HEK293T (cell line): ENCODE measurements at regions not wholly inside any gene's neighbourhood (a gene's known extent, or its start where the extent isn't known, plus 50 kb on each side); places are given as distances from the start of the nearest gene placed in this dataset.
"Not testable (repeated sequence)": the region's sequence is repeated elsewhere in the genome, so short reads cannot be mapped to it uniquely, and the experiment has no call there.

Experiments used
- BHLHE40 ChIP-seq: fragments of 450-650 bp; IDR thresholded peaks from 2 replicates; pipeline ENCODE4 v1.6.1; 2016; ENCODE audit warnings: mild to moderate bottlenecking, moderate library complexity, borderline replicate concordance
- FOXK2 ChIP-seq: fragments of 450-650 bp; IDR thresholded peaks from 2 replicates; pipeline ENCODE4 v1.6.1; 2016; ENCODE audit warnings: mild to moderate bottlenecking
- FOXM1 ChIP-seq: fragments of 450-650 bp; IDR thresholded peaks from 2 replicates; pipeline ENCODE4 v1.6.1; 2017; ENCODE audit warnings: mild to moderate bottlenecking, borderline replicate concordance
- SUZ12 ChIP-seq: fragments of 450-650 bp; IDR thresholded peaks from 2 replicates; pipeline ENCODE4 v1.6.1; 2016; ENCODE audit warnings: mild to moderate bottlenecking

DNA sequence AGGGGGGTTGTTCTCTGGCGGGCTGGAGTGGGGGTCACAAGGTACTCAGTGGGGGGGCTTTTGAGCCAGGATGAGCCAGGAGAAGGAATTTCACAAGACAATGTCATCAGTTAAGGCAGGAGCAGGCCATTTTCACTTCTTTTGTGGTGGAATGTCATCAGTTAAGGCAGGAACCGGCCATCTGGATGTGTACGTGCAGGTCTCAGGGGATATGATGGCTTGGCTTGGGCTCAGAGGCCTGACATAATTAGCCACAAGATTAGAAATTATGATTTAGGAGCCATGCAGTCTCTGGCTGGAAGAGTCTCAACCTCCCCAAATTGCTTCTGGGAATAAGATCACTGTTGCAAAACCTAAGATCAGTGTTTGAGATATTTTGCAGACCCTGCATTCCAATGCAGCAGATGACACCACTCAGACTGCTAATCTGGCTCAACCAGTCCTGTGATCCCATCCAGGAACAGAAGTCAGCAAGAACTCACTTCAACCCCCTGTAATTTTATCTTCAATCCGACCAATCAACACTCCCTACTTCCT is 84.4 kb upstream of the MSH6 start:
- not testable (repeated sequence) for TF ChIP-seq FOXM1, BHLHE40, SUZ12, FOXK2
